ENCODE measurements at regions not wholly inside any gene's neighbourhood (a gene's known extent, or its start where the extent isn't known, plus 50 kb on each side); places are given as distances from the start of the nearest gene placed in this dataset.
"Not testable (repeated sequence)": the region's sequence is repeated elsewhere in the genome, so short reads cannot be mapped to it uniquely, and the experiment has no call there.

- H3K79me2 ChIP-seq (ENCODE audit: insufficient read depth, low read length) = no peaks in the 10 kb centered on the region
- H3K9me3 ChIP-seq (ENCODE audit: insufficient read depth, low read depth, low read length) = peaks cover 2% of the 10 kb centered on the region
- H3K36me3 ChIP-seq (ENCODE audit: insufficient read depth, low read length) = no peaks in the 10 kb centered on the region
- H3K27ac ChIP-seq (ENCODE audit: low read depth, low read length) = no peak overlapping the region
- TF ChIP-seq CTCF (IDR thresholded peaks at IDR 0.05; ENCODE audit: insufficient read depth, low read depth, low read length) (no peak), EZH2 (IDR thresholded peaks at IDR 0.05; ENCODE audit: insufficient read depth, low read length) (no peak)
- H2AFZ ChIP-seq (ENCODE audit: low read depth, low read length) = no peak overlapping the region
- Mint-ChIP-seq H3K9me3 (ENCODE audit: unreplicated experiment) (peaks cover 4% of the 10 kb centered on the region), H3K36me3 (ENCODE audit: low read depth, unreplicated experiment) (no peaks in the 10 kb centered on the region), H3K4me1 (ENCODE audit: low read depth, unreplicated experiment) (no peaks in the 10 kb centered on the region), H3K27me3 (ENCODE audit: low read depth, unreplicated experiment) (no peaks in the 10 kb centered on the region), H3K27ac (ENCODE audit: unreplicated experiment) (no peak overlapping the region), H3K4me3 (ENCODE audit: unreplicated experiment) (no peak overlapping the region)
- FAIRE-seq = no peak
- H3K4me1 ChIP-seq (ENCODE audit: insufficient read depth, low read length) = no peaks in the 10 kb centered on the region
- no peaks in the 10 kb centered on the region for H3K27me3 ChIP-seq (ENCODE audit: insufficient read depth, low read length)
- no peak overlapping the region for H3K4me3 ChIP-seq (ENCODE audit: insufficient read depth, low read depth, low read length)
- DNase-seq (ENCODE audit: low read depth) = no peak
- no peak overlapping the region for H3K4me2 ChIP-seq (ENCODE audit: low read length)
- no peak overlapping the region for H3K9ac ChIP-seq (ENCODE audit: low read length)
- no peaks in the 10 kb centered on the region for H4K20me1 ChIP-seq (ENCODE audit: insufficient read depth, low read length)
These were observed 638.2 kb downstream of the ANKRD7 start for GRCh38 chr7:118862740-118863139.

DNA sequence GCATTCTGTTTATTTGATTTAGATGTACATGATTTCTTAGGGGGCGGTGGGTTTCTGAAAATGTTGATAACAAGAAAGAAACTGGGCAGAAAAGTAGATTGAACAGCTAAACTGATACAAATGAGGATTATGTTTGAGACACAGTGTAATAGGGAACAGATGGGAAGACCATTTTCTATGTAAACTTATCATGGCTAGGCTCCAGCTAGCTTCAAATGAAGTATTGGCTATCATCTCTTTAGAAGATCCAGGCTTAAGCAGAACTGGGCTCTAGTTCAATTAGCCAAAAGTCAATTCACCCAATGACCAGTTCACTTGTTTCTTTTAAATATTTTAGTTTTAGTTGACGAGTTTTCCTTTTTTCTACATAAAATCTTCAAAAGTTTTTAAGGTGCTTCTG is 639.5 kb downstream of the ANKRD7 start:
- Mint-ChIP-seq H3K27me3 (ENCODE audit: low read depth, unreplicated experiment) (no peaks in the 10 kb centered on the region), H3K36me3 (ENCODE audit: low read depth, unreplicated experiment) (no peaks in the 10 kb centered on the region), H3K9me3 (ENCODE audit: unreplicated experiment) (no peaks in the 10 kb centered on the region), H3K4me3 (ENCODE audit: unreplicated experiment) (no peak overlapping the region), H3K27ac (ENCODE audit: unreplicated experiment) (no peak overlapping the region), H3K4me1 (ENCODE audit: low read depth, unreplicated experiment) (no peaks in the 10 kb centered on the region)
- no peak overlapping the region for H3K27ac ChIP-seq (ENCODE audit: low read depth, low read length)
- H3K4me3 ChIP-seq (ENCODE audit: insufficient read depth, low read depth, low read length) = no peak overlapping the region
- no peak overlapping the region for H3K9ac ChIP-seq (ENCODE audit: low read length)
- no peak overlapping the region for H2AFZ ChIP-seq (ENCODE audit: low read depth, low read length)
- H3K4me1 ChIP-seq (ENCODE audit: insufficient read depth, low read length) = no peaks in the 10 kb centered on the region
- no peaks in the 10 kb centered on the region for H4K20me1 ChIP-seq (ENCODE audit: insufficient read depth, low read length)
- TF ChIP-seq EZH2 (IDR thresholded peaks at IDR 0.05; ENCODE audit: insufficient read depth, low read length) (no peak), CTCF (IDR thresholded peaks at IDR 0.05; ENCODE audit: insufficient read depth, low read depth, low read length) (no peak)
- DNase-seq (ENCODE audit: low read depth) (no peak), FAIRE-seq (no peak)
- no peaks in the 10 kb centered on the region for H3K79me2 ChIP-seq (ENCODE audit: insufficient read depth, low read length)
- no peaks in the 10 kb centered on the region for H3K36me3 ChIP-seq (ENCODE audit: insufficient read depth, low read length)
- H3K9me3 ChIP-seq (ENCODE audit: insufficient read depth, low read depth, low read length) = peaks cover 2% of the 10 kb centered on the region
- no peak overlapping the region for H3K4me2 ChIP-seq (ENCODE audit: low read length)
- H3K27me3 ChIP-seq (ENCODE audit: insufficient read depth, low read length) = no peaks in the 10 kb centered on the region

DNA sequence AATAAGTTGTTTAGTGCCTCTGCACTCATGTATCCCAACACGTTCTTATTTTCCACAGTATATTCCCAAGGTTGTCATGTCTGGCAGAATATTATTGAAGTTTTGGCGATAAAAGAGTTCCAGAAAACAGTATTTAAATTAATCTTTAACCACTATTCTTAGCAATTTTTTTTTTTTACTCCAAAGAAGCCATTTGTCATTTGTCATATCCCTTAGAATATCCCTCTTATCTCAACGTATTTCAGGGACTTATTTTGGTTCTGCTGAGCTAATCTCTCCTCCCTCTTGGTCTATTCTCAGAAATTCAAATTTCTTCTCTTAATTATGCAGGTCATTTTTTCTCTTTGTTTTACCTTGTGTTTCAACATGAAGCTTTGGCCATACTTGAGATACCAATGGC is 643.4 kb downstream of the ANKRD7 start:
- no peaks in the 10 kb centered on the region for H3K36me3 Mint-ChIP-seq (ENCODE audit: low read depth, unreplicated experiment)
- H3K27ac Mint-ChIP-seq (ENCODE audit: unreplicated experiment) = no peak overlapping the region
- Histone ChIP-seq H3K27ac (ENCODE audit: low read depth, low read length) (no peak overlapping the region), H3K79me2 (ENCODE audit: insufficient read depth, low read length) (no peaks in the 10 kb centered on the region), H2AFZ (ENCODE audit: low read depth, low read length) (no peak overlapping the region), H3K9me3 (ENCODE audit: insufficient read depth, low read depth, low read length) (no peaks in the 10 kb centered on the region), H3K36me3 (ENCODE audit: insufficient read depth, low read length) (no peaks in the 10 kb centered on the region), H3K9ac (ENCODE audit: low read length) (no peak overlapping the region), H3K4me2 (ENCODE audit: low read length) (no peak overlapping the region), H3K4me1 (ENCODE audit: insufficient read depth, low read length) (no peaks in the 10 kb centered on the region), H4K20me1 (ENCODE audit: insufficient read depth, low read length) (no peaks in the 10 kb centered on the region), H3K27me3 (ENCODE audit: insufficient read depth, low read length) (no peaks in the 10 kb centered on the region), H3K4me3 (ENCODE audit: insufficient read depth, low read depth, low read length) (no peak overlapping the region)
- H3K9me3 Mint-ChIP-seq (ENCODE audit: unreplicated experiment) = no peaks in the 10 kb centered on the region
- peaks cover 5% of the 10 kb centered on the region for H3K4me1 Mint-ChIP-seq (ENCODE audit: low read depth, unreplicated experiment)
- no peak overlapping the region for H3K4me3 Mint-ChIP-seq (ENCODE audit: unreplicated experiment)
- no peak for FAIRE-seq
- no peak for DNase-seq (ENCODE audit: low read depth)
- TF ChIP-seq CTCF (IDR thresholded peaks at IDR 0.05; ENCODE audit: insufficient read depth, low read depth, low read length) (no peak), EZH2 (IDR thresholded peaks at IDR 0.05; ENCODE audit: insufficient read depth, low read length) (no peak)
- no peaks in the 10 kb centered on the region for H3K27me3 Mint-ChIP-seq (ENCODE audit: low read depth, unreplicated experiment)

DNA sequence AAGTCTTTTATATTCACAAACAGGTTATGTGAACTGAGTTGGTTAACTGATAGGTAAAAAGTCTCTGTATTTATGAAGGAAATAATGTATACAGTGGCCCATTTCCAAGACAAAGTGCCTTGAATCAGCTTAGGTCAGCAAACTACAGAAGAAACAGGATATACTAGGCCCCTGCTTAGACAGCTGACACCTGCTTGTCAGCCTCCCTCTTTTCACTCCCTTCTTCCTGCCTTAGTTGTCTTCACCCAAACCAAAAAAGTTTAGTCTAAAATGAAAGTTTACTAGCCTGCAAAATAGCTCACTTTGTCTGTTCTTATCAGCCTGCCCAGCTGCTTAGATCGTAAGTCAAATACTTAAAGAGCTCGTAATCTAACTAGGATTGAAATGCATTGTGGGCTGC is 644.6 kb downstream of the ANKRD7 start:
- not testable (repeated sequence) for H3K36me3 Mint-ChIP-seq (ENCODE audit: low read depth, unreplicated experiment); H3K9me3 ChIP-seq (ENCODE audit: insufficient read depth, low read depth, low read length); H3K27me3 Mint-ChIP-seq (ENCODE audit: low read depth, unreplicated experiment); DNase-seq (ENCODE audit: low read depth); H3K4me2 ChIP-seq (ENCODE audit: low read length); H4K20me1 ChIP-seq (ENCODE audit: insufficient read depth, low read length); H3K4me1 ChIP-seq (ENCODE audit: insufficient read depth, low read length); FAIRE-seq; H3K9ac ChIP-seq (ENCODE audit: low read length); H3K4me3 ChIP-seq (ENCODE audit: insufficient read depth, low read depth, low read length); H3K36me3 ChIP-seq (ENCODE audit: insufficient read depth, low read length); H3K4me1 Mint-ChIP-seq (ENCODE audit: low read depth, unreplicated experiment); H3K4me3 Mint-ChIP-seq (ENCODE audit: unreplicated experiment); H3K79me2 ChIP-seq (ENCODE audit: insufficient read depth, low read length); H3K27ac Mint-ChIP-seq (ENCODE audit: unreplicated experiment); H3K27ac ChIP-seq (ENCODE audit: low read depth, low read length); H3K9me3 Mint-ChIP-seq (ENCODE audit: unreplicated experiment); H2AFZ ChIP-seq (ENCODE audit: low read depth, low read length); H3K27me3 ChIP-seq (ENCODE audit: insufficient read depth, low read length)

All from astrocyte (in vitro differentiated cells and primary cell).